H1 (cell line): ENCODE measurements at regions not wholly inside any gene's neighbourhood (a gene's known extent, or its start where the extent isn't known, plus 50 kb on each side); places are given as distances from the start of the nearest gene placed in this dataset.

Source experiments
- CTCF ChIA-PET: fragments of 300-600 bp; sonication (Branson Sonifier 250); formaldehyde crosslinking; loops from one replicate; lab custom pipeline; 2021; ENCODE audit not compliant: partially characterized antibody; lab: Charles Lee
- POLR2A ChIA-PET: fragments of 300-600 bp; sonication (Branson Sonifier 250); formaldehyde crosslinking; loops from one replicate; lab custom pipeline; 2021; ENCODE audit warnings: inconsistent platforms; ENCODE audit not compliant: partially characterized antibody; lab: Charles Lee
- DNase-seq, 2 experiments: peaks; one replicate each; pipeline versions ENCODE4 v3.0.0 to v3.0.0-alpha.2; 2010 to 2022; ENCODE audit warnings: low spot score in 2 of 2, low read depth in 1 of 2, mixed read lengths in 1 of 2
- FAIRE-seq: peaks from 2 replicates; lab custom pipeline; 2011; peaks lifted over from hg19 to GRCh38; lab: Jason Lieb, UNC
- H2AFZ ChIP-seq: 2 replicates; pipeline ENCODE4 v1.8.1; 2012; ENCODE audit warnings: low read length, inconsistent platforms
- H2AK5ac ChIP-seq: 2 replicates; pipeline ENCODE4 v1.6.1; 2013; ENCODE audit warnings: low read depth, low read length
- H2BK120ac ChIP-seq: replicated peaks from 2 replicates; pipeline ENCODE3; 2013; ENCODE audit warnings: low read depth, low read length, inconsistent platforms
- H2BK12ac ChIP-seq: 2 replicates; pipeline ENCODE4 v1.6.1; 2013; ENCODE audit warnings: low read depth, low read length
- H2BK15ac ChIP-seq: 2 replicates; pipeline ENCODE4 v1.6.1; 2013; ENCODE audit warnings: low read length
- H2BK20ac ChIP-seq: 2 replicates; pipeline ENCODE4 v1.6.1; 2013; ENCODE audit warnings: low read length
- H2BK5ac ChIP-seq: 2 replicates; pipeline ENCODE4 v1.6.1; 2013; ENCODE audit warnings: low read depth, low read length
- H3K14ac ChIP-seq: 2 replicates; pipeline ENCODE4 v1.6.1; 2013; ENCODE audit warnings: inconsistent platforms; ENCODE audit not compliant: insufficient read length
- H3K18ac ChIP-seq: 2 replicates; pipeline ENCODE4 v1.6.1; 2013; ENCODE audit warnings: low read length; ENCODE audit errors: extremely low read depth
- H3K23ac ChIP-seq: 2 replicates; pipeline ENCODE4 v1.6.1; 2013; ENCODE audit warnings: inconsistent platforms; ENCODE audit not compliant: insufficient read length
- H3K23me2 ChIP-seq: 2 replicates; pipeline ENCODE4 v1.6.1; 2013; ENCODE audit warnings: low read depth, low read length
- H3K27ac ChIP-seq: 2 replicates; pipeline ENCODE4 v1.6.1; 2011; ENCODE audit warnings: low read depth, low read length, inconsistent platforms
- H3K27me3 ChIP-seq, 4 experiments: replicated peaks in 1 of 4; 1 replicate in 1 of 4; 2 replicates in 3 of 4; pipeline versions ENCODE4 v1.6.1 to v1.8.1; 2011 to 2013; ENCODE audit warnings: low read length in 3 of 4, mild to moderate bottlenecking in 3 of 4, inconsistent platforms in 2 of 4, mixed read lengths in 2 of 4, moderate library complexity in 1 of 4; ENCODE audit not compliant: control insufficient read depth in 3 of 4, insufficient read depth in 3 of 4; ENCODE audit errors: extremely low read depth in 1 of 4
- H3K36me3 ChIP-seq, 4 experiments: 2 replicates each; pipeline versions ENCODE4 v1.6.1 to v1.8.1; 2011 to 2013; ENCODE audit warnings: mild to moderate bottlenecking in 4 of 4, low read length in 3 of 4, moderate library complexity in 2 of 4, control low read depth in 1 of 4, inconsistent platforms in 1 of 4; ENCODE audit not compliant: insufficient read depth in 4 of 4, control insufficient read depth in 2 of 4
- H3K4ac ChIP-seq: replicated peaks from 2 replicates; pipeline ENCODE3; 2013; ENCODE audit warnings: low read length, low read depth, mixed read lengths, inconsistent platforms; ENCODE audit not compliant: insufficient read length
- H3K4me1 ChIP-seq, 4 experiments: replicated peaks in 1 of 4; 1 replicate in 1 of 4; 2 replicates in 3 of 4; pipeline versions ENCODE4 v1.6.1 to v1.8.1; 2011 to 2013; ENCODE audit warnings: low read length in 3 of 4, inconsistent platforms in 2 of 4, mixed read lengths in 1 of 4; ENCODE audit not compliant: insufficient read depth in 4 of 4, control insufficient read depth in 3 of 4
- H3K4me2 ChIP-seq, 2 experiments: 2 replicates each; pipeline versions ENCODE4 v1.6.1 to v1.8.1; 2011 to 2013; ENCODE audit warnings: low read depth in 2 of 2, low read length in 2 of 2, control low read depth in 1 of 2, inconsistent platforms in 1 of 2, mild to moderate bottlenecking in 1 of 2; ENCODE audit not compliant: insufficient read depth in 1 of 2
- H3K4me3 ChIP-seq, 4 experiments: fragments of 200-600, 300-600 bp in 1 of 4; sonication (generic), shearing (Covaris generic), sonication (Bioruptor Twin) in 1 of 4; 2 replicates each; pipeline versions ENCODE4 v1.5.1 to v1.8.1; 2011 to 2016; ENCODE audit warnings: low read length in 4 of 4, low read depth in 3 of 4, control low read depth in 2 of 4, inconsistent platforms in 2 of 4, mild to moderate bottlenecking in 2 of 4, mixed read lengths in 1 of 4, moderate library complexity in 1 of 4; ENCODE audit not compliant: insufficient read depth in 2 of 4; ENCODE audit errors: extremely low read depth in 1 of 4
- H3K56ac ChIP-seq: replicated peaks from 2 replicates; pipeline ENCODE3; 2013; ENCODE audit warnings: low read depth, mild to moderate bottlenecking, mixed read lengths, low read length, inconsistent platforms; ENCODE audit not compliant: insufficient read length
- H3K79me1 ChIP-seq: 2 replicates; pipeline ENCODE4 v1.6.1; 2013; ENCODE audit warnings: low read depth, low read length, control low read depth
- H3K79me2 ChIP-seq, 2 experiments: 2 replicates each; pipeline versions ENCODE4 v1.6.1 to v1.8.1; 2012 to 2013; ENCODE audit warnings: low read length in 2 of 2, mild to moderate bottlenecking in 2 of 2, inconsistent platforms in 1 of 2; ENCODE audit not compliant: insufficient read depth in 2 of 2, control insufficient read depth in 1 of 2
- H3K9ac ChIP-seq, 4 experiments: replicated peaks in 1 of 4; 1 replicate in 1 of 4; 2 replicates in 3 of 4; pipeline versions ENCODE4 v1.6.1 to v1.8.1; 2011 to 2013; ENCODE audit warnings: low read depth in 3 of 4, low read length in 3 of 4, control low read depth in 2 of 4, mild to moderate bottlenecking in 2 of 4, moderate library complexity in 2 of 4, inconsistent platforms in 1 of 4; ENCODE audit errors: extremely low read depth in 1 of 4
- H3K9me3 ChIP-seq, 2 experiments: 2 replicates each; pipeline versions ENCODE4 v1.6.1 to v1.8.1; 2012 to 2013; ENCODE audit warnings: mild to moderate bottlenecking in 2 of 2, moderate library complexity in 2 of 2, control low read depth in 1 of 2, inconsistent platforms in 1 of 2, low read depth in 1 of 2, low read length in 1 of 2, mixed read lengths in 1 of 2; ENCODE audit not compliant: insufficient read depth in 2 of 2
- H4K20me1 ChIP-seq, 2 experiments: replicated peaks in 1 of 2; 2 replicates each; pipeline versions ENCODE3 to v1.8.1; 2011 to 2013; ENCODE audit warnings: inconsistent platforms in 2 of 2, low read length in 2 of 2, mild to moderate bottlenecking in 1 of 2; ENCODE audit not compliant: insufficient read depth in 2 of 2, control insufficient read depth in 1 of 2
- H4K5ac ChIP-seq: 2 replicates; pipeline ENCODE4 v1.6.1; 2013; ENCODE audit warnings: low read length, low read depth, mixed read lengths, inconsistent platforms; ENCODE audit not compliant: insufficient read length
- H4K8ac ChIP-seq: 2 replicates; pipeline ENCODE4 v1.8.0; 2013; ENCODE audit warnings: mild to moderate bottlenecking, moderate library complexity, low read length, inconsistent platforms; ENCODE audit not compliant: insufficient read depth; ENCODE audit errors: extremely low read depth
- H4K91ac ChIP-seq: replicated peaks from 2 replicates; pipeline ENCODE3; 2013; ENCODE audit warnings: low read length, mixed read lengths, inconsistent platforms; ENCODE audit not compliant: insufficient read length
- RAD21 ChIP-seq, 2 experiments: IDR thresholded peaks in 1 of 2; conservative IDR thresholded peaks in 1 of 2; 2 replicates each; pipeline ENCODE4 v1.6.1; 2011; ENCODE audit warnings: low read depth in 2 of 2, low read length in 2 of 2, improper control_type of control experiment in 1 of 2, inconsistent platforms in 1 of 2, mild to moderate bottlenecking in 1 of 2, moderate library complexity in 1 of 2
- TAF1 ChIP-seq: IDR thresholded peaks from 2 replicates; pipeline ENCODE4 v1.6.1; 2011; ENCODE audit warnings: mild to moderate bottlenecking, low read depth, low read length
- WGBS, 2 experiments: shearing (Covaris generic) in 1 of 2; methylation state at CpG; one replicate each; pipeline versions ENCODE4 v1.1.6 to v1.1.7; 2013 to 2015; ENCODE audit warnings: low lambda C conversion rate in 2 of 2, mixed read lengths in 2 of 2, inconsistent platforms in 1 of 2, low coverage in 1 of 2, missing lambda C conversion rate in 1 of 2; ENCODE audit not compliant: insufficient replicate concordance in 2 of 2, insufficient coverage in 1 of 2, insufficient read length in 1 of 2; ENCODE audit errors: extremely low coverage in 1 of 2, missing lambda C conversion rate in 1 of 2; 5-methylcytosine and 5-hydroxymethylcytosine counted together
- TF ChIP-seq, protein P1 (sequence below), 3 experiments: IDR thresholded peaks; 1 replicate in 2 of 3; 2 replicates in 1 of 3; pipeline versions ENCODE4 v1.5.1 to v1.6.1; 2011; ENCODE audit warnings: low read length in 3 of 3, mild to moderate bottlenecking in 3 of 3, inconsistent platforms in 2 of 3, low read depth in 1 of 3, moderate library complexity in 1 of 3; ENCODE audit not compliant: insufficient read depth in 1 of 3; ENCODE audit errors: control extremely low read depth in 1 of 3

DNA sequence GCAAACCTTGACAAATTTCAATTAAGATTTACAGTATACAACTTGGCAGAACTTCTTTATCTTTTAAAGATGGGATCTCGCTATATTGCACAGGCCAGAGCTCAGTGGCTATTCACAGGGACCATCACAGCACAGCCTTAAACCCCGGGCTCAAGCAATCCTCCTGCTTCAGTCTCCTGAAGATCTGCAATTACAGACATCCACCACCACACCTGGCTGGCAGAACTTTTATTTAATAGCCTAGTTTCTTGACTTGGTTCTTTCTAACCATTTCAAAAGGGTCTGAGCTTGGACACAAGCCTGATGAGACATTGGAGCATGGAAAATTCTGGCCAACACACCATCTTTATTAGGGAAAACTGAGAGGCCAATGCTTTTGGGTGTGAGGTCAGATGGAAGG, 151.6 kb upstream of the KCNG1 start:
- no peak overlapping the region for H2BK20ac ChIP-seq
- no peak overlapping the region for H3K23ac ChIP-seq
- H2BK120ac ChIP-seq: no peak overlapping the region
- no peaks in the 10 kb centered on the region for H4K20me1 ChIP-seq
- no peaks in the 10 kb centered on the region for H3K79me2 ChIP-seq
- H3K9me3 ChIP-seq: no peaks in the 10 kb centered on the region; a peak in 1 of 4 replicates
- H2AK5ac ChIP-seq: no peak overlapping the region
- H3K9ac ChIP-seq: no peak overlapping the region
- H3K56ac ChIP-seq: no peak overlapping the region
- DNase-seq (no peak), FAIRE-seq (no peak)
- no peaks in the 10 kb centered on the region for H3K23me2 ChIP-seq
- H2AFZ ChIP-seq: no peak overlapping the region
- no peak for TF ChIP-seq TAF1
- TF ChIP-seq, protein P1, sequence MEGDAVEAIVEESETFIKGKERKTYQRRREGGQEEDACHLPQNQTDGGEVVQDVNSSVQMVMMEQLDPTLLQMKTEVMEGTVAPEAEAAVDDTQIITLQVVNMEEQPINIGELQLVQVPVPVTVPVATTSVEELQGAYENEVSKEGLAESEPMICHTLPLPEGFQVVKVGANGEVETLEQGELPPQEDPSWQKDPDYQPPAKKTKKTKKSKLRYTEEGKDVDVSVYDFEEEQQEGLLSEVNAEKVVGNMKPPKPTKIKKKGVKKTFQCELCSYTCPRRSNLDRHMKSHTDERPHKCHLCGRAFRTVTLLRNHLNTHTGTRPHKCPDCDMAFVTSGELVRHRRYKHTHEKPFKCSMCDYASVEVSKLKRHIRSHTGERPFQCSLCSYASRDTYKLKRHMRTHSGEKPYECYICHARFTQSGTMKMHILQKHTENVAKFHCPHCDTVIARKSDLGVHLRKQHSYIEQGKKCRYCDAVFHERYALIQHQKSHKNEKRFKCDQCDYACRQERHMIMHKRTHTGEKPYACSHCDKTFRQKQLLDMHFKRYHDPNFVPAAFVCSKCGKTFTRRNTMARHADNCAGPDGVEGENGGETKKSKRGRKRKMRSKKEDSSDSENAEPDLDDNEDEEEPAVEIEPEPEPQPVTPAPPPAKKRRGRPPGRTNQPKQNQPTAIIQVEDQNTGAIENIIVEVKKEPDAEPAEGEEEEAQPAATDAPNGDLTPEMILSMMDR (IDR thresholded peaks at IDR 0.05; ENCODE audit: control extremely low read depth in 1 of 3, insufficient read depth in 1 of 3, low read depth in 1 of 3, low read length in 3 of 3): peak in 1 of 3 experiments; percentile 19; a peak in 1 of 4 replicates
- 0 out of 4 replicates have a peak, but pooled peaks of 1 of the 2 experiments have one; percentile 3 for TF ChIP-seq RAD21 (IDR thresholded peaks at IDR 0.05 in 1 of 2, conservative IDR thresholded peaks at IDR 0.05 in 1 of 2; ENCODE audit: low read depth in 2 of 2, low read length in 2 of 2)
- no peak overlapping the region for H4K8ac ChIP-seq
- no peak overlapping the region for H4K91ac ChIP-seq
- no peaks in the 10 kb centered on the region for H3K4me1 ChIP-seq
- H3K36me3 ChIP-seq: no peaks in the 10 kb centered on the region
- H3K4me3 ChIP-seq: no peak overlapping the region
- no peak overlapping the region for H3K18ac ChIP-seq
- no peak overlapping the region for H2BK5ac ChIP-seq
- H3K4ac ChIP-seq: no peak overlapping the region
- H4K5ac ChIP-seq: no peak overlapping the region
- H3K14ac ChIP-seq: no peak overlapping the region
- WGBS, 2 experiments: 85% methylated on average over 2 of the region's 2 CpGs; no CpG with 5 or more reads in 1 of the 2 experiments
- no peaks in the 10 kb centered on the region for H3K27me3 ChIP-seq
- ChIA-PET CTCF (interaction anchor here (1.1 to 2.2 kb wide), 5 partner anchors 20 to 159 kb away, joined by 3 to 5 read pairs (median 3); no protein-coding TSS in a partner anchor), POLR2A (no interaction called here)
- no peak overlapping the region for H3K4me2 ChIP-seq
- no peak overlapping the region for H3K27ac ChIP-seq
- no peak overlapping the region for H2BK12ac ChIP-seq
- no peak overlapping the region for H2BK15ac ChIP-seq
- no peaks in the 10 kb centered on the region for H3K79me1 ChIP-seq
